ENCODE measurements at regions not wholly inside any gene's neighbourhood (a gene's known extent, or its start where the extent isn't known, plus 50 kb on each side); places are given as distances from the start of the nearest gene placed in this dataset.

- no peak overlapping the region for H3K4me3 ChIP-seq (ENCODE audit: low read depth, low read length)
- DNase-seq (ENCODE audit: low read depth), result no peak
- no peak for TF ChIP-seq CTCF (IDR thresholded peaks at IDR 0.05; ENCODE audit: insufficient read depth, low read depth, low read length, missing control alignments)
Observed at GRCh38 chr1:4020449-4020848, 120.4 kb upstream of the C1orf174 start.

DNA sequence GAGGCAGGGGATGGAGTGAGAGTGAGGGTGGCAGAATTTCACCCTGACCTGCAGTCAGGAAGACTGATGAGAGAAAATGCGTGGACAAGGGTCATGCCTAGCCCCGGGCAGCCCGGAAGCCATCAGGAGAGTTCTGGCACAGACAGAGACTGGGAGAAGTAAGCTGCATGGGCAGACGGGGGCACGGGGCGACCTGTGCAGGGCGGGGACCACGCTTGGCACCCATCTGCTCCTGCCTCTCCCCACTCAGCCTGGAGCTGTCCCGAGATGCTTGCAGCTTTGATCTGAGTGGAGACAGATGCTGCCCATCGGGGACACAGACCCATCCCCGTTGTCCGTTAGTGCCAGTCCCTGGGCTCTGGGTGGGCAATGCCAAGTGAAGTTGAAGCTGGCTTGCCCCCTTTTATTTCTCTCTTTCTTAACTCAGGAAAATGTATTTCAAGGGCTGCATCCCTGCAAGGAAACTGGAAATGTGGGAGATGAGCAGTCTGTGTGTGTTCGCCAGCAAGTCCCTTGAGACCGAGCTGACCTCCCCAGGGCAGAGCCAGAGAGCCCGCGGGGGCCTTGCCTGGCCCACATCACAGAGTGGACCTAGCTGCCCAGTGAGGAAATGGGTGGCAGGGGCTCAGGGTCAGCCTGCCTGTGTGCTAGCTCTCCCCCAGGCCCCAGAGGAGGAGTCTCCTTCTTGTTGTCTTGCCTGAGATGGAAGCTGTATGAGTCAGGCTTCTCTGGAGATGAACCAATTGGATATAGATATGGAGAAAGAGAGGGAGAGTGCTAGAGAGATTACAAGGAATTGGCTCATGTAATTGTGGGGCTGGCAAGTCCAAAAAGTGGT, 121.3 kb upstream of the C1orf174 start:
- H3K4me3 ChIP-seq (ENCODE audit: low read depth, low read length), result no peak overlapping the region
- TF ChIP-seq CTCF (IDR thresholded peaks at IDR 0.05; ENCODE audit: insufficient read depth, low read depth, low read length, missing control alignments), result no peak
- no peak for DNase-seq (ENCODE audit: low read depth)

DNA sequence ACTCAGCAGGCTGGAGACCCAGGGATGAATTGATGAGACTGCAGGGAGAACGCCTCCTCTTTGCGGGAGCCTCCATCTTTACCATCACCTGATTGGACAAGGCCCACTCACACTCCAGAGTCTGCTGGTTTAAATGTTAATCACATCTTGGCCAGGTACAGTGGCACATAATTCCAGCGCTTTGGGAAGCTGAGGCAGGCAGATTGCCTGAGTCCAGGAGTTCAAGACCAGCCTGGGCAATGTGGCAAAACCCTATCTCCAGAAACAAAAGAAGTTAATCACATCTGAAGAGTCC, 121.8 kb upstream of the C1orf174 start:
- no peak for DNase-seq (ENCODE audit: low read depth)
- H3K4me3 ChIP-seq (ENCODE audit: low read depth, low read length), result no peak overlapping the region
- no peak for TF ChIP-seq CTCF (IDR thresholded peaks at IDR 0.05; ENCODE audit: insufficient read depth, low read depth, low read length, missing control alignments)

GRCh38 chr1:4022715-4023114, 122.6 kb upstream of the C1orf174 start:
- H3K4me3 ChIP-seq (ENCODE audit: low read depth, low read length), result no peak overlapping the region
- DNase-seq (ENCODE audit: low read depth), result no peak
- TF ChIP-seq CTCF (IDR thresholded peaks at IDR 0.05; ENCODE audit: insufficient read depth, low read depth, low read length, missing control alignments), result no peak

DNA sequence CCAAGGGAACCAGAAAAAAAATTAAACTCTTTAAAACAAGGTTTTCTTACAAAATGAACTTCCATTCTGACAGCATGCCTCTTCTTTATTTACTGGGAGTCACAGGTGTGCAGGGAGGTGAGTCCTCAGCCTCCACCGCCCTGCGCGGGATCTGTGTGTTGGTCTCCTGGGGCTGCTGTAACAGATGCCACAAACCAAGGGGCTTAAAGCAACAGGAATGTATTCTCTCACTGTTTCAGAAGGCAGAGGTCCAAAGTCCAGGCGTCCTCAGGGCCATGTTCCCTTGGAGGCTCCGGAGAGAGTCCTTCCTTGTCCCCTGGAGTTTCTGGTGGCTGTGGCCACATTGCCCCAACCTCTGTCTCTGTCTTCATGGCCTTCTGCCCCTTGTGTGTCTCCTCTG, 123.6 kb upstream of the C1orf174 start:
- DNase-seq (ENCODE audit: low read depth), result no peak
- no peak for TF ChIP-seq CTCF (IDR thresholded peaks at IDR 0.05; ENCODE audit: insufficient read depth, low read depth, low read length, missing control alignments)
- H3K4me3 ChIP-seq (ENCODE audit: low read depth, low read length), result no peak overlapping the region

GRCh38 chr1:4024811-4025210, 124.7 kb upstream of the C1orf174 start:
- TF ChIP-seq CTCF (IDR thresholded peaks at IDR 0.05; ENCODE audit: insufficient read depth, low read depth, low read length, missing control alignments), result no peak
- no peak overlapping the region for H3K4me3 ChIP-seq (ENCODE audit: low read depth, low read length)
- no peak for DNase-seq (ENCODE audit: low read depth)

DNA sequence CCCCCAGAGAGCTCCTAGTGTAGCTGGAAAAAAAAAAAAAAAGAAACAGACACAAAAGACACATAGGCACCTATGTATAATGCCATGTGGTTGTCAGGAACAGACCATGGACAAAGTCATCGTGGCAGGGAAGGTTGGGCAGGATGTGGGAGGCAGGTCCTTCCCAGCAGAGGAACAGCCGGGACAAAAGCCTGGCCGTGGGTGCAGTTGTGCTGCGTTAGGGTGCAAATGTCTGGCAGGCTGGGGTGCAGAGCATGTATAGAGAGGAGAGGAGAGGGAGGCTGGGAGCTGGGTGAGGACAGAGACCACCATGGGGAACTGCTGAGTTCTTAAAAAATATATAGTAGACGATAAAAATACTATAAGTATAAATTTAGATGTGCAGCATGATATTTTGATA, 125.7 kb upstream of the C1orf174 start:
- H3K4me3 ChIP-seq (ENCODE audit: low read depth, low read length), result no peak overlapping the region
- no peak for TF ChIP-seq CTCF (IDR thresholded peaks at IDR 0.05; ENCODE audit: insufficient read depth, low read depth, low read length, missing control alignments)
- DNase-seq (ENCODE audit: low read depth), result no peak

Data from GM12865 (cell line).